ENCODE measurements at regions not wholly inside any gene's neighbourhood (a gene's known extent, or its start where the extent isn't known, plus 50 kb on each side); places are given as distances from the start of the nearest gene placed in this dataset.

GRCh38 chr22:49447837-49448236, 379.8 kb downstream of the BRD1 start:
- TF ChIP-seq POLR2A (IDR thresholded peaks at IDR 0.05), result no peak
- TF ChIP-seq CTCF (IDR thresholded peaks at IDR 0.05), result no peak
- DNase-seq (no peak), ATAC-seq (no peak)
- H3K4me3 ChIP-seq, result no peak overlapping the region
- no peaks in the 10 kb centered on the region for H3K4me1 ChIP-seq
- H3K27me3 ChIP-seq, result peaks cover 11 to 62% (median 27%) of the 10 kb centered on the region in 9 donors
- 82 to 87% (median 85%) methylated on average over 9 to 13 of the region's 13 CpGs for WGBS, 4 donors
- intact Hi-C loops (cut with DNase I), result no loop called here
- no peaks in the 10 kb centered on the region for H3K9me3 ChIP-seq
- H3K27ac ChIP-seq, result no peak overlapping the region
- H3K36me3 ChIP-seq, result no peaks in the 10 kb centered on the region

- 69 to 72% (median 70%) methylated on average over 18 to 21 of the region's 21 CpGs for WGBS, 4 donors
- Histone ChIP-seq H3K27me3 (peaks cover 11 to 68% (median 27%) of the 10 kb centered on the region in 9 donors), H3K4me3 (no peak overlapping the region), H3K4me1 (no peaks in the 10 kb centered on the region), H3K27ac (no peak overlapping the region), H3K9me3 (no peaks in the 10 kb centered on the region), H3K36me3 (no peaks in the 10 kb centered on the region)
- ATAC-seq (no peak), DNase-seq (no peak)
- intact Hi-C loops (cut with DNase I), result no loop called here
- no peak for TF ChIP-seq POLR2A (IDR thresholded peaks at IDR 0.05)
Measured at GRCh38 chr22:49446759-49447710, 380.6 kb downstream of the BRD1 start.

GRCh38 chr22:49446145-49446758, 381.4 kb downstream of the BRD1 start:
- Histone ChIP-seq H3K27ac (no peak overlapping the region), H3K27me3 (peaks cover 11 to 69% (median 26%) of the 10 kb centered on the region in 9 donors), H3K36me3 (no peaks in the 10 kb centered on the region), H3K9me3 (no peaks in the 10 kb centered on the region), H3K4me3 (no peak overlapping the region), H3K4me1 (no peaks in the 10 kb centered on the region)
- intact Hi-C loops (cut with DNase I), result no loop called here
- TF ChIP-seq CTCF (IDR thresholded peaks at IDR 0.05), result no peak
- no peak for TF ChIP-seq POLR2A (IDR thresholded peaks at IDR 0.05)
- WGBS, 4 donors, result 48 to 60% (median 52%) methylated on average over 17 to 18 of the region's 18 CpGs
- ATAC-seq (no peak), DNase-seq (no peak)

- H3K27me3 ChIP-seq, result peaks cover 8 to 54% (median 22%) of the 10 kb centered on the region in 9 donors
- 82 to 90% (median 87%) methylated on average over 14 of the region's 14 CpGs for WGBS, 4 donors
- intact Hi-C loops (cut with DNase I), result no loop called here
Measured at GRCh38 chr22:49444781-49445180, 382.9 kb downstream of the BRD1 start.

More at GRCh38 chr22:49444781-49445180, 382.9 kb downstream of the BRD1 start:
- H3K4me1 ChIP-seq, result no peaks in the 10 kb centered on the region
- TF ChIP-seq POLR2A (IDR thresholded peaks at IDR 0.05) (no peak), CTCF (IDR thresholded peaks at IDR 0.05) (no peak)
- no peaks in the 10 kb centered on the region for H3K36me3 ChIP-seq
- H3K27ac ChIP-seq, result no peak overlapping the region
- ATAC-seq, result no peak
- no peak overlapping the region for H3K4me3 ChIP-seq
- DNase-seq, result no peak
- no peaks in the 10 kb centered on the region for H3K9me3 ChIP-seq

All from heart left ventricle (tissue), 16 donors.